ENCODE measurements at regions not wholly inside any gene's neighbourhood (a gene's known extent, or its start where the extent isn't known, plus 50 kb on each side); places are given as distances from the start of the nearest gene placed in this dataset.

DNA sequence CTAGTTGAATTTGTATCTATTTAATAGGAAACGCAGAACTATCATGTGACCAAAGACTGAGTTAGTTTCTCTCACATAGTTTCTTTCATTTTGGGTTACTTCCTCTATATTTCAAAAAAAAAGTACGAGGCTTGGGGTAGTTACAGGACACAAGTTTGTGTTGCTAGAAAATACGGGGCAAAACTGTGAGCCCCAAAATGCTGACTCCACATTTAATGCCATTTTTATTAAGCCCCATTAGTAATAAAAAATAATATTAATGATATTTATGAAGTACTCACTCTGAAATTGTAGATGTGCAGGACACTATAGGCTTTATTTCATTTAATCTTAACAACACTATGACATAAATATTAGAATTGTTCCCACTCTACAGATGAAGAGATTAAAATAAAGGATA lies 268.6 kb downstream of the DTHD1 start:
- CTCF ChIA-PET: no interaction called here
- H3K27ac Mint-ChIP-seq: no peak overlapping the region
- H3K36me3 Mint-ChIP-seq (ENCODE audit: low read depth): no peaks in the 10 kb centered on the region
- Histone ChIP-seq H3K4me1 (ENCODE audit: insufficient read depth, low read length) (no peaks in the 10 kb centered on the region), H3K9me3 (ENCODE audit: control insufficient read depth in 1 of 2, insufficient read depth in 1 of 2, low read length in 2 of 2) (no peaks in the 10 kb centered on the region), H3K4me3 (ENCODE audit: low read length) (no peak overlapping the region), H3K27me3 (ENCODE audit: control insufficient read depth in 1 of 2, insufficient read depth in 2 of 2, low read length in 2 of 2) (no peaks in the 10 kb centered on the region), H3K27ac (ENCODE audit: low read depth in 1 of 2, low read length in 2 of 2) (no peak overlapping the region), H3K36me3 (ENCODE audit: insufficient read depth, low read length) (no peaks in the 10 kb centered on the region)
- no peak for DNase-seq
- H3K27me3 Mint-ChIP-seq: no peaks in the 10 kb centered on the region
- POLR2A ChIA-PET: no interaction called here
- no peaks in the 10 kb centered on the region for H3K9me3 Mint-ChIP-seq
- TF ChIP-seq, protein P1, sequence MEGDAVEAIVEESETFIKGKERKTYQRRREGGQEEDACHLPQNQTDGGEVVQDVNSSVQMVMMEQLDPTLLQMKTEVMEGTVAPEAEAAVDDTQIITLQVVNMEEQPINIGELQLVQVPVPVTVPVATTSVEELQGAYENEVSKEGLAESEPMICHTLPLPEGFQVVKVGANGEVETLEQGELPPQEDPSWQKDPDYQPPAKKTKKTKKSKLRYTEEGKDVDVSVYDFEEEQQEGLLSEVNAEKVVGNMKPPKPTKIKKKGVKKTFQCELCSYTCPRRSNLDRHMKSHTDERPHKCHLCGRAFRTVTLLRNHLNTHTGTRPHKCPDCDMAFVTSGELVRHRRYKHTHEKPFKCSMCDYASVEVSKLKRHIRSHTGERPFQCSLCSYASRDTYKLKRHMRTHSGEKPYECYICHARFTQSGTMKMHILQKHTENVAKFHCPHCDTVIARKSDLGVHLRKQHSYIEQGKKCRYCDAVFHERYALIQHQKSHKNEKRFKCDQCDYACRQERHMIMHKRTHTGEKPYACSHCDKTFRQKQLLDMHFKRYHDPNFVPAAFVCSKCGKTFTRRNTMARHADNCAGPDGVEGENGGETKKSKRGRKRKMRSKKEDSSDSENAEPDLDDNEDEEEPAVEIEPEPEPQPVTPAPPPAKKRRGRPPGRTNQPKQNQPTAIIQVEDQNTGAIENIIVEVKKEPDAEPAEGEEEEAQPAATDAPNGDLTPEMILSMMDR (IDR thresholded peaks at IDR 0.05): no peak
- intact Hi-C loops (cut with DNase I, micrococcal nuclease): no loop called here
- peaks cover 11% of the 10 kb centered on the region for H3K4me1 Mint-ChIP-seq (ENCODE audit: low read depth)
- no peak for ATAC-seq (ENCODE audit: poor library complexity)
- no peak overlapping the region for H3K4me3 Mint-ChIP-seq

DNA sequence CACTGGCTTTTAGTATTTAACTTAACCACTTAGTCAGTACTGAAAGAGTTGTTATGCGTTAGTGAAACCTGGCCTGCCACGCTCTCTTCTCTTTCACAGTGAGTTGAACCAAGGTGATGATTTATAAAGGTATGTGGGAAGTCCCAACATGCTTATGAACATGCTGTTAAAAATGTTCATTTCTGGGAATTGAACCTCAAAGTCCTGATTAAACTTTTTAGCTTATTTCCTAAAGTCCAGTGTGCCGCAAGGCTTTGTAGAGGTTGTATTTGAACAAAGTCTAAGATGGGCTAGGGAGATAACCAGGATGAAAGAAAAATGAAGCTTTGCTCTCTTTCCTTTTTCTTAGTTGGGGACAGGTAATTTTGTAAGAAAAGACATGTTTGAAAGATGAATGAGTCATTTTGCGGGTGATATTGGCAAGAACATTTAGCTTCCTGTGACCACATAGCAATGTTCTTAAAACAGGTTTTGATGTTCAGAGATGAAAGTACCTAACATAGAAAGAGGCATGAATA lies 270.3 kb downstream of the DTHD1 start:
- H3K27me3 ChIP-seq (ENCODE audit: control insufficient read depth in 1 of 2, insufficient read depth in 2 of 2, low read length in 2 of 2): no peaks in the 10 kb centered on the region
- CTCF ChIA-PET: no interaction called here
- Mint-ChIP-seq H3K27me3 (no peaks in the 10 kb centered on the region), H3K4me1 (ENCODE audit: low read depth) (peaks cover 11% of the 10 kb centered on the region), H3K27ac (no peak overlapping the region), H3K4me3 (no peak overlapping the region), H3K36me3 (ENCODE audit: low read depth) (no peaks in the 10 kb centered on the region), H3K9me3 (no peaks in the 10 kb centered on the region)
- TF ChIP-seq, protein P1 (IDR thresholded peaks at IDR 0.05): no peak
- H3K9me3 ChIP-seq (ENCODE audit: control insufficient read depth in 1 of 2, insufficient read depth in 1 of 2, low read length in 2 of 2): no peaks in the 10 kb centered on the region
- peak; percentile 68 for ATAC-seq (ENCODE audit: poor library complexity)
- POLR2A ChIA-PET: no interaction called here
- H3K4me1 ChIP-seq (ENCODE audit: insufficient read depth, low read length): no peaks in the 10 kb centered on the region
- H3K36me3 ChIP-seq (ENCODE audit: insufficient read depth, low read length): no peaks in the 10 kb centered on the region
- no peak overlapping the region for H3K27ac ChIP-seq (ENCODE audit: low read depth in 1 of 2, low read length in 2 of 2)
- H3K4me3 ChIP-seq (ENCODE audit: low read length): no peak overlapping the region
- peak in 3 of 14 experiments; percentile 9 to 21 (median 16) for DNase-seq
- intact Hi-C loops (cut with DNase I, micrococcal nuclease): no loop called here

DNA sequence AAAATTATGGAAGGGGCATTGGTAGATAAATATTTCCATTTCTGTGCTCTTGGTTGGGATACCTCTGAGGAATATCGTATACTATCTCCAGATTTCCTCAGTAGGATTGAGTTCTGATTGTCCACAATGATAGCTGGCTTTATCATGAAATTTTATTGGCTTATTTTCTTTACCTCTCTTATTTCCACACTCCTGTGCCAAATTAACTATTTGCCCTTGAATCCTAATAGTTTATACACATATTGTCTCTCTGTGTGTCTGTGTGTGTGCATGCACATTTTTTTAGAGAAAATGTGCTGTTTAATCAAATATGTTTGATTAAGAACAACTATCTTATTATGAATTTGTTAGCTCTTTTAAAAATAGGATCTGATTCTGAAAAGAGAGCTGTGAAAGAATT lies 271.6 kb downstream of the DTHD1 start:
- ATAC-seq (ENCODE audit: poor library complexity): no peak
- Histone ChIP-seq H3K27ac (ENCODE audit: low read depth in 1 of 2, low read length in 2 of 2) (no peak overlapping the region), H3K36me3 (ENCODE audit: insufficient read depth, low read length) (no peaks in the 10 kb centered on the region), H3K27me3 (ENCODE audit: control insufficient read depth in 1 of 2, insufficient read depth in 2 of 2, low read length in 2 of 2) (no peaks in the 10 kb centered on the region), H3K4me1 (ENCODE audit: insufficient read depth, low read length) (no peaks in the 10 kb centered on the region), H3K9me3 (ENCODE audit: control insufficient read depth in 1 of 2, insufficient read depth in 1 of 2, low read length in 2 of 2) (no peaks in the 10 kb centered on the region), H3K4me3 (ENCODE audit: low read length) (no peak overlapping the region)
- TF ChIP-seq, protein P1 (IDR thresholded peaks at IDR 0.05): no peak
- H3K4me1 Mint-ChIP-seq (ENCODE audit: low read depth): peaks cover 11% of the 10 kb centered on the region
- no peaks in the 10 kb centered on the region for H3K27me3 Mint-ChIP-seq
- no peaks in the 10 kb centered on the region for H3K36me3 Mint-ChIP-seq (ENCODE audit: low read depth)
- POLR2A ChIA-PET: no interaction called here
- no peaks in the 10 kb centered on the region for H3K9me3 Mint-ChIP-seq
- no peak for DNase-seq
- no peak overlapping the region for H3K27ac Mint-ChIP-seq
- CTCF ChIA-PET: no interaction called here
- intact Hi-C loops (cut with DNase I, micrococcal nuclease): no loop called here
- no peak overlapping the region for H3K4me3 Mint-ChIP-seq

All from CD4-positive, alpha-beta T cell (primary cell).